Neuron (in vitro differentiated cells): ENCODE measurements at regions not wholly inside any gene's neighbourhood (a gene's known extent, or its start where the extent isn't known, plus 50 kb on each side); places are given as distances from the start of the nearest gene placed in this dataset.

Experiments
- H2AFZ ChIP-seq: one replicate; pipeline ENCODE4 v1.6.1; 2013; ENCODE audit warnings: low read depth, mild to moderate bottlenecking, inconsistent platforms, low read length, moderate library complexity
- H3K27me3 ChIP-seq: one replicate; pipeline ENCODE4 v1.6.1; 2013; ENCODE audit warnings: low read length; ENCODE audit not compliant: insufficient read depth
- H3K36me3 ChIP-seq: one replicate; pipeline ENCODE4 v1.6.1; 2013; ENCODE audit warnings: low read length; ENCODE audit not compliant: insufficient read depth
- H3K4me1 ChIP-seq: one replicate; pipeline ENCODE4 v1.6.1; 2013; ENCODE audit warnings: low read length; ENCODE audit not compliant: insufficient read depth
- H3K4me3 ChIP-seq: 2 replicates; pipeline ENCODE4 v1.5.1; 2013; ENCODE audit warnings: mild to moderate bottlenecking, low read length, moderate library complexity
- H3K9me3 ChIP-seq: one replicate; pipeline ENCODE4 v1.6.1; 2013; ENCODE audit warnings: low read length

GRCh38 chr11:80355251-80355650, 914.4 kb upstream of the TENM4 start:
- Histone ChIP-seq H3K4me3 (no peak overlapping the region), H3K36me3 (no peaks in the 10 kb centered on the region), H2AFZ (no peak overlapping the region), H3K4me1 (no peaks in the 10 kb centered on the region), H3K9me3 (no peaks in the 10 kb centered on the region), H3K27me3 (no peaks in the 10 kb centered on the region)

GRCh38 chr11:80350541-80350940, 909.7 kb upstream of the TENM4 start:
- Histone ChIP-seq H3K4me1 (peaks cover 7% of the 10 kb centered on the region), H2AFZ (no peak overlapping the region), H3K4me3 (no peak overlapping the region), H3K27me3 (no peaks in the 10 kb centered on the region), H3K36me3 (no peaks in the 10 kb centered on the region), H3K9me3 (no peaks in the 10 kb centered on the region)

GRCh38 chr11:80349997-80350396, 909.2 kb upstream of the TENM4 start:
- no peaks in the 10 kb centered on the region for H3K27me3 ChIP-seq

GRCh38 chr11:80346353-80347059, 905.7 kb upstream of the TENM4 start:
- H3K36me3 ChIP-seq, result no peaks in the 10 kb centered on the region
- H3K9me3 ChIP-seq, result no peaks in the 10 kb centered on the region
- no peak overlapping the region for H2AFZ ChIP-seq
- peaks cover 7% of the 10 kb centered on the region for H3K4me1 ChIP-seq
- H3K27me3 ChIP-seq, result no peaks in the 10 kb centered on the region
- no peak overlapping the region for H3K4me3 ChIP-seq

More at GRCh38 chr11:80349997-80350396, 909.2 kb upstream of the TENM4 start:
- no peak overlapping the region for H2AFZ ChIP-seq
- H3K4me1 ChIP-seq, result peaks cover 7% of the 10 kb centered on the region
- H3K9me3 ChIP-seq, result no peaks in the 10 kb centered on the region
- no peaks in the 10 kb centered on the region for H3K36me3 ChIP-seq
- no peak overlapping the region for H3K4me3 ChIP-seq

GRCh38 chr11:80343436-80343835, 902.6 kb upstream of the TENM4 start:
- Histone ChIP-seq H3K27me3 (no peaks in the 10 kb centered on the region), H3K4me3 (no peak overlapping the region), H3K36me3 (no peaks in the 10 kb centered on the region), H3K9me3 (no peaks in the 10 kb centered on the region), H3K4me1 (peaks cover 7% of the 10 kb centered on the region), H2AFZ (no peak overlapping the region)

GRCh38 chr11:80338231-80338630, 897.4 kb upstream of the TENM4 start:
- Histone ChIP-seq H2AFZ (no peak overlapping the region), H3K4me1 (no peaks in the 10 kb centered on the region), H3K9me3 (no peaks in the 10 kb centered on the region), H3K27me3 (no peaks in the 10 kb centered on the region), H3K36me3 (no peaks in the 10 kb centered on the region), H3K4me3 (no peak overlapping the region)

- H3K36me3 ChIP-seq, result no peaks in the 10 kb centered on the region
- no peak overlapping the region for H2AFZ ChIP-seq
These were observed 890.9 kb upstream of the TENM4 start for GRCh38 chr11:80331694-80332093.

GRCh38 chr11:80330264-80330663, 889.4 kb upstream of the TENM4 start:
- Histone ChIP-seq H3K9me3 (no peaks in the 10 kb centered on the region), H3K27me3 (no peaks in the 10 kb centered on the region), H3K4me1 (peaks cover 6% of the 10 kb centered on the region), H3K36me3 (no peaks in the 10 kb centered on the region), H3K4me3 (no peak overlapping the region), H2AFZ (no peak overlapping the region)

More at GRCh38 chr11:80331694-80332093, 890.9 kb upstream of the TENM4 start:
- no peaks in the 10 kb centered on the region for H3K27me3 ChIP-seq
- peaks cover 6% of the 10 kb centered on the region for H3K4me1 ChIP-seq
- no peaks in the 10 kb centered on the region for H3K9me3 ChIP-seq
- H3K4me3 ChIP-seq, result no peak overlapping the region

- H3K9me3 ChIP-seq, result no peaks in the 10 kb centered on the region
- no peak overlapping the region for H3K4me3 ChIP-seq
- H3K4me1 ChIP-seq, result peaks cover 6% of the 10 kb centered on the region
- H3K27me3 ChIP-seq, result no peaks in the 10 kb centered on the region
- H2AFZ ChIP-seq, result no peak overlapping the region
- no peaks in the 10 kb centered on the region for H3K36me3 ChIP-seq
These were observed 887.9 kb upstream of the TENM4 start for GRCh38 chr11:80328774-80329173.

GRCh38 chr11:80327956-80328614, 887.3 kb upstream of the TENM4 start:
- no peak overlapping the region for H3K4me3 ChIP-seq

GRCh38 chr11:80321786-80322185, 881.0 kb upstream of the TENM4 start:
- Histone ChIP-seq H3K9me3 (no peaks in the 10 kb centered on the region), H3K27me3 (no peaks in the 10 kb centered on the region), H2AFZ (no peak overlapping the region)

More at GRCh38 chr11:80327956-80328614, 887.3 kb upstream of the TENM4 start:
- peaks cover 6% of the 10 kb centered on the region for H3K4me1 ChIP-seq
- H2AFZ ChIP-seq, result no peak overlapping the region
- no peaks in the 10 kb centered on the region for H3K9me3 ChIP-seq
- H3K36me3 ChIP-seq, result no peaks in the 10 kb centered on the region
- no peaks in the 10 kb centered on the region for H3K27me3 ChIP-seq

GRCh38 chr11:80320765-80321164, 879.9 kb upstream of the TENM4 start:
- H3K27me3 ChIP-seq, result no peaks in the 10 kb centered on the region
- no peaks in the 10 kb centered on the region for H3K36me3 ChIP-seq
- H3K4me1 ChIP-seq, result no peaks in the 10 kb centered on the region
- no peak overlapping the region for H3K4me3 ChIP-seq
- no peaks in the 10 kb centered on the region for H3K9me3 ChIP-seq
- H2AFZ ChIP-seq, result no peak overlapping the region

More at GRCh38 chr11:80321786-80322185, 881.0 kb upstream of the TENM4 start:
- H3K4me1 ChIP-seq, result no peaks in the 10 kb centered on the region
- H3K4me3 ChIP-seq, result no peak overlapping the region
- H3K36me3 ChIP-seq, result no peaks in the 10 kb centered on the region

- Histone ChIP-seq H3K4me1 (no peaks in the 10 kb centered on the region), H3K9me3 (no peaks in the 10 kb centered on the region), H3K4me3 (no peak overlapping the region), H2AFZ (no peak overlapping the region), H3K27me3 (no peaks in the 10 kb centered on the region), H3K36me3 (no peaks in the 10 kb centered on the region)
These were observed 879.4 kb upstream of the TENM4 start for GRCh38 chr11:80320226-80320625.
